Fibroblast of skin of abdomen (primary cell): ENCODE measurements at regions not wholly inside any gene's neighbourhood (a gene's known extent, or its start where the extent isn't known, plus 50 kb on each side); places are given as distances from the start of the nearest gene placed in this dataset.
"Not testable (repeated sequence)": the region's sequence is repeated elsewhere in the genome, so short reads cannot be mapped to it uniquely, and the experiment has no call there.

Experiments
- DNase-seq: peaks from one replicate; pipeline ENCODE4 v3.0.0-alpha.2; 2013

- no peak for DNase-seq
Observed at GRCh38 chr2:163934131-163934530, 198.3 kb upstream of the FIGN start.

GRCh38 chr2:163919717-163920116 is 183.9 kb upstream of the FIGN start:
- DNase-seq: no peak

GRCh38 chr2:163914486-163914885 is 178.7 kb upstream of the FIGN start:
- not testable (repeated sequence) for DNase-seq

- not testable (repeated sequence) for DNase-seq
Observed at GRCh38 chr2:163913532-163913944, 177.7 kb upstream of the FIGN start.

- no peak for DNase-seq
Observed at GRCh38 chr2:163909411-163910080, 173.7 kb upstream of the FIGN start.

GRCh38 chr2:163906410-163906809 is 170.6 kb upstream of the FIGN start:
- DNase-seq: no peak

- DNase-seq: no peak
Observed at GRCh38 chr2:163897799-163898198, 162.0 kb upstream of the FIGN start.

GRCh38 chr2:163893444-163893843 is 157.6 kb upstream of the FIGN start:
- DNase-seq: not testable (repeated sequence)

GRCh38 chr2:163888591-163888990 is 152.8 kb upstream of the FIGN start:
- DNase-seq: no peak

- no peak for DNase-seq
Observed at GRCh38 chr2:163887182-163887581, 151.4 kb upstream of the FIGN start.

- DNase-seq: peak; percentile 0
Observed at GRCh38 chr2:163884416-163884815, 148.6 kb upstream of the FIGN start.

- peak; percentile 14 for DNase-seq
Observed at GRCh38 chr2:163878718-163879117, 142.9 kb upstream of the FIGN start.

GRCh38 chr2:163877316-163877715 is 141.5 kb upstream of the FIGN start:
- DNase-seq: peak; percentile 51

- DNase-seq: no peak
Observed at GRCh38 chr2:163863073-163863472, 127.3 kb upstream of the FIGN start.

GRCh38 chr2:163859951-163860350 is 124.1 kb upstream of the FIGN start:
- DNase-seq: no peak

- no peak for DNase-seq
Observed at GRCh38 chr2:163856941-163857340, 121.1 kb upstream of the FIGN start.

- DNase-seq: no peak
Observed at GRCh38 chr2:163852616-163853015, 116.8 kb upstream of the FIGN start.

- no peak for DNase-seq
Observed at GRCh38 chr2:163849756-163850435, 114.1 kb upstream of the FIGN start.

GRCh38 chr2:163838890-163839289 is 103.1 kb upstream of the FIGN start:
- DNase-seq: no peak

GRCh38 chr2:163836167-163836566 is 100.4 kb upstream of the FIGN start:
- no peak for DNase-seq

GRCh38 chr2:163834841-163835240 is 99.0 kb upstream of the FIGN start:
- DNase-seq: no peak

GRCh38 chr2:163834221-163834620 is 98.4 kb upstream of the FIGN start:
- DNase-seq: no peak

- no peak for DNase-seq
Observed at GRCh38 chr2:163828771-163829170, 93.0 kb upstream of the FIGN start.

- DNase-seq: no peak
Observed at GRCh38 chr2:163822033-163822432, 86.2 kb upstream of the FIGN start.
